ENCODE measurements at regions not wholly inside any gene's neighbourhood (a gene's known extent, or its start where the extent isn't known, plus 50 kb on each side); places are given as distances from the start of the nearest gene placed in this dataset.
A peak's percentile ranks its signal among the peaks of the same experiment; 100 is the strongest.

GRCh38 chr6:119871520-119871919 is 522.0 kb upstream of the MAN1A1 start:
- H3K4me3 Mint-ChIP-seq = no peak overlapping the region
- no peaks in the 10 kb centered on the region for H3K36me3 Mint-ChIP-seq (ENCODE audit: low read depth)
- CTCF ChIA-PET = no interaction called here
- no peak for DNase-seq
- no peak overlapping the region for H3K27ac Mint-ChIP-seq
- POLR2A ChIA-PET = no interaction called here
- TF ChIP-seq, protein P1, sequence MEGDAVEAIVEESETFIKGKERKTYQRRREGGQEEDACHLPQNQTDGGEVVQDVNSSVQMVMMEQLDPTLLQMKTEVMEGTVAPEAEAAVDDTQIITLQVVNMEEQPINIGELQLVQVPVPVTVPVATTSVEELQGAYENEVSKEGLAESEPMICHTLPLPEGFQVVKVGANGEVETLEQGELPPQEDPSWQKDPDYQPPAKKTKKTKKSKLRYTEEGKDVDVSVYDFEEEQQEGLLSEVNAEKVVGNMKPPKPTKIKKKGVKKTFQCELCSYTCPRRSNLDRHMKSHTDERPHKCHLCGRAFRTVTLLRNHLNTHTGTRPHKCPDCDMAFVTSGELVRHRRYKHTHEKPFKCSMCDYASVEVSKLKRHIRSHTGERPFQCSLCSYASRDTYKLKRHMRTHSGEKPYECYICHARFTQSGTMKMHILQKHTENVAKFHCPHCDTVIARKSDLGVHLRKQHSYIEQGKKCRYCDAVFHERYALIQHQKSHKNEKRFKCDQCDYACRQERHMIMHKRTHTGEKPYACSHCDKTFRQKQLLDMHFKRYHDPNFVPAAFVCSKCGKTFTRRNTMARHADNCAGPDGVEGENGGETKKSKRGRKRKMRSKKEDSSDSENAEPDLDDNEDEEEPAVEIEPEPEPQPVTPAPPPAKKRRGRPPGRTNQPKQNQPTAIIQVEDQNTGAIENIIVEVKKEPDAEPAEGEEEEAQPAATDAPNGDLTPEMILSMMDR (IDR thresholded peaks at IDR 0.05) = no peak
- no peaks in the 10 kb centered on the region for H3K9me3 Mint-ChIP-seq
- no peak for ATAC-seq
- H3K27me3 Mint-ChIP-seq = peaks cover 3% of the 10 kb centered on the region
- no peaks in the 10 kb centered on the region for H3K4me1 Mint-ChIP-seq (ENCODE audit: low read depth)
- intact Hi-C loops (cut with micrococcal nuclease) = no loop called here

- DNase-seq = no peak
- intact Hi-C loops (cut with micrococcal nuclease) = no loop called here
- no peak for ATAC-seq
- no peaks in the 10 kb centered on the region for H3K4me1 Mint-ChIP-seq (ENCODE audit: low read depth)
- no peak overlapping the region for H3K4me3 Mint-ChIP-seq
- TF ChIP-seq, protein P1 (IDR thresholded peaks at IDR 0.05) = no peak
- H3K36me3 Mint-ChIP-seq (ENCODE audit: low read depth) = no peaks in the 10 kb centered on the region
- ChIA-PET CTCF (no interaction called here), POLR2A (no interaction called here)
- no peak overlapping the region for H3K27ac Mint-ChIP-seq
- peaks cover 8% of the 10 kb centered on the region for H3K9me3 Mint-ChIP-seq
- H3K27me3 Mint-ChIP-seq = peaks cover 7% of the 10 kb centered on the region
Measured at GRCh38 chr6:119865466-119866350, 516.1 kb upstream of the MAN1A1 start.

DNA sequence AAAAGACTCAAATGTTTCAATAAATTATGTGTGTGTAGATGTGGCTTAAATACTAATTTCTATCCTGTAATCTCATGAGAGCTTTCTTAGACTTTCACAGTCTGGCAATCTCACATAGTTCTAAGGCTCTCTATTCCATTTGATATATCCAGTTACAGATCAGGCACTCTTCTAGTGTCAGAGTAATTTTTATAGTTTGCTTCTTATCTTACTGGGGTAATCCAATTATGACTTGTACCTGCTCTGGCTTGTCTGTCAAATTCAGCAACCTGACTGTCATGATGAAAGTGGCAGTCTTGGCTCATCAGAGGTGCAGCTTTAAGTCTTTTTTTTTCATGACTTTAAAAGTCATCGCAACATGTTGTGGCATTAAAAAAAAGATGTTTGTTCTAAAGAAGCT is 513.2 kb upstream of the MAN1A1 start:
- H3K27me3 Mint-ChIP-seq = peaks cover 7% of the 10 kb centered on the region
- H3K9me3 Mint-ChIP-seq = peaks cover 8% of the 10 kb centered on the region
- TF ChIP-seq, protein P1 (IDR thresholded peaks at IDR 0.05) = no peak
- no peak for DNase-seq
- POLR2A ChIA-PET = no interaction called here
- no peaks in the 10 kb centered on the region for H3K36me3 Mint-ChIP-seq (ENCODE audit: low read depth)
- no peak for ATAC-seq
- CTCF ChIA-PET = interaction anchor here (1.4 kb wide), 1 partner anchor 28 kb away, joined by 3 read pairs; no protein-coding TSS in a partner anchor
- H3K4me3 Mint-ChIP-seq = no peak overlapping the region
- no peaks in the 10 kb centered on the region for H3K4me1 Mint-ChIP-seq (ENCODE audit: low read depth)
- no peak overlapping the region for H3K27ac Mint-ChIP-seq
- intact Hi-C loops (cut with micrococcal nuclease) = no loop called here

GRCh38 chr6:119858901-119859300 is 509.3 kb upstream of the MAN1A1 start:
- ATAC-seq (no peak), DNase-seq (no peak)
- POLR2A ChIA-PET = no interaction called here
- H3K36me3 Mint-ChIP-seq (ENCODE audit: low read depth) = no peaks in the 10 kb centered on the region
- H3K4me1 Mint-ChIP-seq (ENCODE audit: low read depth) = peaks cover 12% of the 10 kb centered on the region
- H3K9me3 Mint-ChIP-seq = no peaks in the 10 kb centered on the region
- intact Hi-C loops (cut with micrococcal nuclease) = no loop called here
- no peak overlapping the region for H3K4me3 Mint-ChIP-seq
- TF ChIP-seq, protein P1 (IDR thresholded peaks at IDR 0.05) = no peak
- H3K27me3 Mint-ChIP-seq = no peaks in the 10 kb centered on the region
- no peak overlapping the region for H3K27ac Mint-ChIP-seq
- CTCF ChIA-PET = no interaction called here

DNA sequence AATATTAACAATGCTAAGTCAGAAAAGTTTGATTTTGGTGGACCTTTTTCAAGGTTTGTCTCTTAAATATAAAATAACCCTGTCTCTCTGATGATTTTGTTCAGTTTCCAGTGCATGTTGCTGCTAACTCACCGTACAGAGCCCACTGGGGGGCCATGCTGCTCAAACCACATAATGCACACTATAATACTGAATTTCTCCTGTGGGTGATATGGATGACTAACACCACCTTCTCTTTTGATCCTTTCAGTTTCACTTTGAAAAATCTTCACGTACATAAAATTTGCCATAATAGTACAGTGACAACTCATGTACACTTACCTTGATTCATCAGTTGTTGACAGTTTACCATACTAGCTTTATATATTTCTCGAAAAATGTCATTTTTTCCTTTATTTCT is 506.6 kb upstream of the MAN1A1 start:
- TF ChIP-seq, protein P1 (IDR thresholded peaks at IDR 0.05) = no peak
- H3K27me3 Mint-ChIP-seq = no peaks in the 10 kb centered on the region
- ChIA-PET CTCF (no interaction called here), POLR2A (no interaction called here)
- DNase-seq (peak; percentile 55), ATAC-seq (peak; percentile 99)
- peak overlapping the region; percentile 42 for H3K4me3 Mint-ChIP-seq
- intact Hi-C loops (cut with micrococcal nuclease) = no loop called here
- no peaks in the 10 kb centered on the region for H3K9me3 Mint-ChIP-seq
- peaks cover 12% of the 10 kb centered on the region for H3K4me1 Mint-ChIP-seq (ENCODE audit: low read depth)
- peak overlapping the region; percentile 25 for H3K27ac Mint-ChIP-seq
- no peaks in the 10 kb centered on the region for H3K36me3 Mint-ChIP-seq (ENCODE audit: low read depth)

Measured in activated CD8-positive, alpha-beta T cell treated with anti-CD3 and anti-CD28 coated beads for 36 hours (primary cell).